Smooth muscle cell (in vitro differentiated cells): ENCODE measurements at regions not wholly inside any gene's neighbourhood (a gene's known extent, or its start where the extent isn't known, plus 50 kb on each side); places are given as distances from the start of the nearest gene placed in this dataset.

ENCODE experiments used
- DNase-seq: peaks from one replicate; lab custom pipeline; 2025; ENCODE audit not compliant: unreplicated experiment; lab: John Stamatoyannopoulos, UW
- H2AFZ ChIP-seq: fragments of 200-600 bp; sonication (generic); 2 replicates; pipeline ENCODE4 v1.6.0; 2016; ENCODE audit warnings: antibody characterized with exemption, low read depth, mild to moderate bottlenecking
- H3F3A ChIP-seq: fragments of 200-600 bp; sonication (generic); 2 replicates; pipeline ENCODE4 v1.6.0; 2017; ENCODE audit warnings: antibody characterized with exemption, low read depth
- H3K27ac ChIP-seq: fragments of 200-600 bp; sonication (generic); 2 replicates; pipeline ENCODE4 v1.5.1; 2016; ENCODE audit warnings: low read depth, mild to moderate bottlenecking
- H3K27me3 ChIP-seq: fragments of 200-600 bp; sonication (generic); 2 replicates; pipeline ENCODE4 v1.6.1; 2016; ENCODE audit warnings: low read depth, mild to moderate bottlenecking
- H3K36me3 ChIP-seq: fragments of 200-600 bp; sonication (generic); 2 replicates; pipeline ENCODE4 v1.5.1; 2016; ENCODE audit warnings: low read depth
- H3K4me1 ChIP-seq: fragments of 200-600 bp; sonication (generic); 2 replicates; pipeline ENCODE4 v1.5.1; 2016; ENCODE audit warnings: low read depth
- H3K4me2 ChIP-seq: fragments of 200-600 bp; sonication (generic); 2 replicates; pipeline ENCODE4 v1.6.0; 2016; ENCODE audit warnings: mild to moderate bottlenecking
- H3K4me3 ChIP-seq: fragments of 200-600 bp; sonication (generic); 2 replicates; pipeline ENCODE4 v1.5.1; 2016; ENCODE audit warnings: mild to moderate bottlenecking
- H3K79me2 ChIP-seq: fragments of 200-600 bp; sonication (generic); 2 replicates; pipeline ENCODE4 v1.6.0; 2016; ENCODE audit warnings: low read depth, mild to moderate bottlenecking
- H3K9ac ChIP-seq: fragments of 200-600 bp; sonication (generic); 2 replicates; pipeline ENCODE4 v1.6.0; 2016; ENCODE audit warnings: low read depth
- H3K9me3 ChIP-seq: fragments of 200-600 bp; sonication (generic); replicated peaks from 2 replicates; pipeline ENCODE4 v1.5.1; 2016; ENCODE audit warnings: low read depth
- H4K20me1 ChIP-seq: fragments of 200-600 bp; sonication (generic); 2 replicates; pipeline ENCODE4 v1.6.0; 2016; ENCODE audit warnings: low read depth
- WGBS: methylation state at CpG from one replicate; pipeline ENCODE4 v1.1.7; 2016; ENCODE audit warnings: low lambda C conversion rate; 5-methylcytosine and 5-hydroxymethylcytosine counted together
- TF ChIP-seq, protein P1 (sequence below): fragments of 200-600 bp; sonication (generic); IDR thresholded peaks from 2 replicates; pipeline ENCODE4 v1.5.1; 2017; ENCODE audit warnings: borderline replicate concordance, mild to moderate bottlenecking, antibody characterized with exemption; ENCODE audit not compliant: insufficient read depth, poor library complexity, severe bottlenecking

DNA sequence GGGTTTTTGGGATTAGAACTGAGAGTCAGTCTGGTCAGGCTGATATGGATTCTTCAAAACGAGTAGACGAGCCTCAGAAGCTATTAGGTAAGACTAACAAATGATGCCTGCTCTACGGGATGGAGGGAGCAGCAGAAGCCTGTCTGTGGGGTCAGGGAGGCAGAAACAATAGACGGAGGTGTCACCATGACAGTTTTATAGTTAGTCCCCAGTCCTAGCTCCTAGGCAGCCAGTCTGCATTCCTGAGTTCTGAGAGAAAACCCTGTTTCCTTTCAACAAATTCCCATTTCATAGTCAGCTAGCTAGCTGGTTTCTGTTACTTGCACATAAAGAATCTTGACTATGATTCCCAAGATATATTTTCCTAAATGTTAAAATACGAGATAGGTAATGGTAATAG lies 542.1 kb downstream of the PID1 start:
- Histone ChIP-seq H2AFZ (peak overlapping the region; percentile 65), H3K9me3 (no peaks in the 10 kb centered on the region), H3K27ac (peak overlapping the region; percentile 15), H3K4me3 (no peak overlapping the region), H3F3A (peaks cover 9% of the 10 kb centered on the region), H3K9ac (no peak overlapping the region), H3K36me3 (no peaks in the 10 kb centered on the region), H3K27me3 (no peaks in the 10 kb centered on the region), H3K79me2 (no peaks in the 10 kb centered on the region), H3K4me1 (peaks cover 3% of the 10 kb centered on the region), H3K4me2 (peak overlapping the region; percentile 12), H4K20me1 (no peaks in the 10 kb centered on the region)
- 8% methylated on average over 5 of the region's 5 CpGs for WGBS
- TF ChIP-seq, protein P1, sequence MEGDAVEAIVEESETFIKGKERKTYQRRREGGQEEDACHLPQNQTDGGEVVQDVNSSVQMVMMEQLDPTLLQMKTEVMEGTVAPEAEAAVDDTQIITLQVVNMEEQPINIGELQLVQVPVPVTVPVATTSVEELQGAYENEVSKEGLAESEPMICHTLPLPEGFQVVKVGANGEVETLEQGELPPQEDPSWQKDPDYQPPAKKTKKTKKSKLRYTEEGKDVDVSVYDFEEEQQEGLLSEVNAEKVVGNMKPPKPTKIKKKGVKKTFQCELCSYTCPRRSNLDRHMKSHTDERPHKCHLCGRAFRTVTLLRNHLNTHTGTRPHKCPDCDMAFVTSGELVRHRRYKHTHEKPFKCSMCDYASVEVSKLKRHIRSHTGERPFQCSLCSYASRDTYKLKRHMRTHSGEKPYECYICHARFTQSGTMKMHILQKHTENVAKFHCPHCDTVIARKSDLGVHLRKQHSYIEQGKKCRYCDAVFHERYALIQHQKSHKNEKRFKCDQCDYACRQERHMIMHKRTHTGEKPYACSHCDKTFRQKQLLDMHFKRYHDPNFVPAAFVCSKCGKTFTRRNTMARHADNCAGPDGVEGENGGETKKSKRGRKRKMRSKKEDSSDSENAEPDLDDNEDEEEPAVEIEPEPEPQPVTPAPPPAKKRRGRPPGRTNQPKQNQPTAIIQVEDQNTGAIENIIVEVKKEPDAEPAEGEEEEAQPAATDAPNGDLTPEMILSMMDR, result no peak
- no peak for DNase-seq

DNA sequence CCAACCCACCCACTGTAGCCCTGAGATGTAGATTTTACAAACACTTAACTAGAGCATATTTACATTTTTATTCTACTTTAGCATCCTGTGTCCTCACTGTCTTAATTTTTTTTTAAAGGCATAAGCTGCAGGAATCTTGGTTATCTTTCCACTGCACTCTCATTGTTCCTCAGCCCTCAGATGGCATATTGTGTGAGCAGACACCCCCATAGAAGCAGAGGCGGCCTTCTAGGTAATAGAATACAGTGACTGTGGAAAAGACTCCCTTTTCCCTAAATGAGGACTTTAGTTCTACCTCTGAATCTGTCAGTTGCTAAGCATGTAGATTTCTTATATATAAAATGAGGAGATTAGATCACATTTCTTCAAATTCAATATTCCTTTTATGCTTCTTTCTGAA lies 543.5 kb upstream of the SPHKAP start:
- Histone ChIP-seq H3F3A (peaks cover 1% of the 10 kb centered on the region), H3K4me2 (no peak overlapping the region), H3K9ac (no peak overlapping the region), H3K36me3 (no peaks in the 10 kb centered on the region), H4K20me1 (no peaks in the 10 kb centered on the region), H3K27me3 (no peaks in the 10 kb centered on the region), H3K4me1 (peaks cover 3% of the 10 kb centered on the region), H3K79me2 (no peaks in the 10 kb centered on the region), H3K4me3 (no peak overlapping the region), H2AFZ (no peak overlapping the region), H3K27ac (no peak overlapping the region), H3K9me3 (no peaks in the 10 kb centered on the region)
- no peak for DNase-seq
- TF ChIP-seq, protein P1, result no peak
- WGBS, result 94% methylated on average over 1 of the region's 1 CpG

DNA sequence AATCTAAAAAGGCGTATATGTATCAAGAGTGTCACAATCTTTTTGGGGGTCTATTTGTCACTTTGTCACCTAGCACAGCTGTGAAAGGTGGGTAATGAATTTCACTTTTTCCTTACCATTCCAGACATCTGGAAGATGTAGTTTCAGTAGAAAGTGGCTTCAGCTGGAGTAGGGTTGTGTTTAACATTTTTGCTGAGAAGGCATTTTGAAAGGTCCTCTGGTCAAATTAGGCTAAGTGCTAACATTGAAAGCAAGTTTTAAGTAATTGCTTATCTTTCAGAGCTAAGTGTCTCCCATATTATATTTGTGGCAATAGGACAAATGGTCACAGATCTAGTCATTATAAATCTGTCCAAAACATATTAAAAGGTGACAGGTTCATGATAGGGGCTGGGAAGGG lies 542.1 kb upstream of the SPHKAP start:
- no peaks in the 10 kb centered on the region for H3K36me3 ChIP-seq
- no peak overlapping the region for H3K4me2 ChIP-seq
- H3K4me3 ChIP-seq, result no peak overlapping the region
- TF ChIP-seq, protein P1, result no peak
- H2AFZ ChIP-seq, result no peak overlapping the region
- H3F3A ChIP-seq, result no peaks in the 10 kb centered on the region
- no peak overlapping the region for H3K27ac ChIP-seq
- H3K79me2 ChIP-seq, result no peaks in the 10 kb centered on the region
- no peak overlapping the region for H3K9ac ChIP-seq
- WGBS, result 100% methylated on average over 1 of the region's 1 CpG
- H3K27me3 ChIP-seq, result no peaks in the 10 kb centered on the region
- H3K9me3 ChIP-seq, result no peaks in the 10 kb centered on the region
- no peaks in the 10 kb centered on the region for H3K4me1 ChIP-seq
- H4K20me1 ChIP-seq, result no peaks in the 10 kb centered on the region
- DNase-seq, result no peak

DNA sequence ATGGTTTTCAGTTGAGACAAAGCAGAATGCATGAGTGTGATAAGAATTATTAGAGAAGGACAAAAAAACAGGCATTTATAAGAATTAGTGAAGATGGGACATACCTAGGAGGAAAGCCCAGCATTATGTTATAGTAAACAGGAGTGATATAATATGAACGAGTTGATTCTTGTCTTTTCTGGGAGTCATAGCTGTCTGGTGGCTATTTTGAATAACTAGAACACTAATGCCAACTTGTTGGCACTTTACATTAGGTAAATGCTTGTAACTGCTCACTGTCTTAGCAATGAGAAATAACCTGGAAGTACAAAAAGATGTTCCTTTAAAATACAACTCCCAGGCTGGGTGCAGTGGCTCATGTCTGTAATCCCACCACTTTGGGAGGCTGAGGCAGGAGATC lies 540.8 kb upstream of the SPHKAP start:
- H2AFZ ChIP-seq, result no peak overlapping the region
- no peaks in the 10 kb centered on the region for H3K4me1 ChIP-seq
- no peaks in the 10 kb centered on the region for H3K79me2 ChIP-seq
- DNase-seq, result no peak
- no peak overlapping the region for H3K4me3 ChIP-seq
- H4K20me1 ChIP-seq, result no peaks in the 10 kb centered on the region
- H3F3A ChIP-seq, result no peaks in the 10 kb centered on the region
- H3K4me2 ChIP-seq, result no peak overlapping the region
- H3K27me3 ChIP-seq, result no peaks in the 10 kb centered on the region
- H3K27ac ChIP-seq, result no peak overlapping the region
- no peaks in the 10 kb centered on the region for H3K9me3 ChIP-seq
- H3K36me3 ChIP-seq, result no peaks in the 10 kb centered on the region
- no peak overlapping the region for H3K9ac ChIP-seq
- TF ChIP-seq, protein P1, result no peak
- WGBS, result 71% methylated on average over 1 of the region's 1 CpG
